ENCODE measurements at regions not wholly inside any gene's neighbourhood (a gene's known extent, or its start where the extent isn't known, plus 50 kb on each side); places are given as distances from the start of the nearest gene placed in this dataset.
"Not testable (repeated sequence)": the region's sequence is repeated elsewhere in the genome, so short reads cannot be mapped to it uniquely, and the experiment has no call there.

DNA sequence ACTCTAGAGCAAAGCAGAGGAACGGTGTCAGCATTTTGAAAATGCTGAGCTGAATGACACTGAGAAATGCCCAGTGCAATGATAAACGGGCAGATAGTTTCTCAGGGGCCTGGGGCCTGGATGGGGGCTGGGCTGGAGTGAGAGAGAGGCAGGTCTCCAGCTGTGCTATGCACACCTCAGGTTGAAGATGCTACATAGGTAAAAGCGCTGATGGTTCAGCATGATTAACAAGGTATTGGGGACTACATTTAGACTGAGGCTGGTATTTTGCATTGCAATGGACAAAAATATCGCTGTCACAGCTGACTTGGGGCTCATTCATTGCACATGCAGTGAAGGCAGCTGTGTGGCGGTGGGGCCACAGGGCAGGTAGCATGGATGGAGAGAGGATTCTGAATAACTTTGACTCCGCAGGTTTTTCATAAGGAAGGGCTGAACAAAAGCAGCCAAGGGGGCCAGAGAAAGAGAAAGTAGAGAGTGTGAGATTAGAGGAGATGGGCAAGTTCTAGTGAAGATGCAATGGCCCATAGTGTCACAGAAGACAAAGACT is 290.8 kb upstream of the ZNF32 start:
- no peak for DNase-seq (ENCODE audit: low spot score)

DNA sequence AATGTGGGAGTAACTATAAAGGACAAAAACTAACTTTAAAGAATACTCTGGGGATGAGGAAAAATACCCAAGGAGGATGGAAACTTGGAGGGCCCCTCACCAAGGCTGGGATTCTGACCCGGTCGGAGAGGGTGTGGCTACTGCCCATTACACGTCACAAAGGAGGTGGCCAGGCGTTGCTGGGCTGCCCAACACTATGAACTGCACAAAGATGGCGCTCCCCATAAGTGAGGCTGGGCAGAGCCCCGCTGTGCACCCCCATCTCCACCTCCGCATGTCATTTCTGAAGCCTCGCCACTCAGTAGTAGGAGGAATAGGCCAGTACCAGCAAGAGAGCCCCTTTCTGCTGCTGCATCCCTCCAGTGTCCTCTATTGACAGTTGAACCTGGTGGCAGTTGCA is 290.1 kb upstream of the ZNF32 start:
- DNase-seq (ENCODE audit: low spot score), result no peak

DNA sequence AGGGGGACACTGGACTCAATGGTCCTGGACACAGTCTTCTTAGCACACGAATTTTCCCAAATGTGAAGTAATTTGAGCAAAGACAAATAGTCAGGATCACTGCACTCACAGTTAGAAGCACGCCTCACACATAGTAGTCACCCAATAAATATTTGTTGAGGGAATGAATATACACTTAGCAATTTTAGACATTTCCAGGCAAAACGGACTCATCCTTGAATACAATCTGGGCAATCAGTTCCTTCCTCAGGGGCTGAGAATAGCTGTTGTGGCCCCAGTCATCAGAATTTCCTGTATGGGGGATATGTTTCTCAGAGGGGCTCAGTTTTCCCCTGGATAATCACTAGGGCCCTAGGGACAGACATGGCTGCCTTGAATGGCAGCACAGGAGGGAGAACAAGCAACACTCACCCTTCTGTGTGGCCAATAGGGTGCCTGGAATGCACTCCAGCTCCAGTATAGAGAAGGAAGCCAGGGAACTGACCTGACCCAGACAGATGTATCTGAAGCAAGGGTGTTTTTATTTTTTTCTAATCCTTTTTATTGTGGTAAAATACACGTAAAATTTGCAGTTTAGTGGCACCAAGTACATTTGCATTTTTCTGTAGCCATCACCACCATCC is 282.7 kb upstream of the ZNF32 start:
- no peak for DNase-seq (ENCODE audit: low spot score)

DNA sequence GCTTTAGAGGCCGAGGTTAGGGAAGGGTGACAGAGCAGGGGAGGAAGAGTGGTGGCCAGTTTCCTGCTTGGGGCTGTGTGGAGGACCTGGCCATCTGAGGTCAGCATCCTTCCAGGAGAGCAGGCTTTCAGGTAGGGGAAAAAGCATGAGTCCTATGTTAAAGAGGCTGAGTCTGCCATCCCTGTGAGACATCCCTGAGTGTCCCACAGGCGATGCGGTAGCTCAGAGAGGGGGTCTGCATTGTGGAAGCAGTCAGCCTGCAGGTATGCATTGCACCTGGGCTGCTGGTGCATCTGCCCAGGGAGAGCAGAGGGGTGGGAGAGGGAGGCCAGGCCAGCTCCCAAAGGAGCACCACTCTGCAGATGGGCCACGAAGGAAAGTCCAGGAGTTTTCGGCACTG is 282.1 kb upstream of the ZNF32 start:
- no peak for DNase-seq (ENCODE audit: low spot score)

DNA sequence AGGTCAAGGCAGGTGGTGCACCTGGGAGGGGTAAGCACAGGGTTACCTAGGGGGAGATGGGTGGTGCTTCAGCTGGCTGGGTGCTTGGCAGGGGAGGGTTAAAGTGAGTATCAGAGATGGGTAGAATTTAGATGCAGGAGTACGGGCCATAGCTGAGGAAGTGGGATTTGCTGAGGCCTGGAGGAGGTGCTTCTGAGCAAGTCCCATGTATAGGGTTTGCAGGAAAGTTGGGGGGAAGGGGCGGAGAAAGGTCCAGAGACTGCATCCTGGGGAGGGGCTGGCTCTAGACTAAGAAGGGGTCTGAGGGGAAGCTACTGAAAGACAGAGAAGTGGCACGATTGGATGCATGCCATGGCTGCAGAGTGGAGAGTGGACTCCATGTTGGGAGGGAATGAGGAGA is 281.6 kb upstream of the ZNF32 start:
- no peak for DNase-seq (ENCODE audit: low spot score)

DNA sequence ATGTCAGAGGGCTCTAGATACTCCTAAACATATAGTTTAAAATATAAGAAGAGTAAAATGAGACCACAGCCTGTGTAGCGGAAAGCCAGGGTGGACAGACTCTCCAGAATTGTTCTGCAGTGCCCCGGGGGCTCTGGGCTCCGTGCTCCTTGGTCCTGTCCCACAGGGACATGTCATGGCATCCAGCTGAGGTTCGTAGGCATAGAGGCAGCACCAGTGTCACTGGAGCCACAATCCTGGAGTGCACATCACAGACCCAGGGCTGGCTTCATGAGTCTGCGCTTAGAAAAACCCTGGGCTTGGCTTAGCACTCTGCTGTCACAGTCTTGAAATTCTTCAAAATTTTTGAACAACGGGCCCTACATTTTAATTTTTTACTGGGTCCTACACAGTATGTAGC is 280.4 kb upstream of the ZNF32 start:
- DNase-seq (ENCODE audit: low spot score), result no peak

DNA sequence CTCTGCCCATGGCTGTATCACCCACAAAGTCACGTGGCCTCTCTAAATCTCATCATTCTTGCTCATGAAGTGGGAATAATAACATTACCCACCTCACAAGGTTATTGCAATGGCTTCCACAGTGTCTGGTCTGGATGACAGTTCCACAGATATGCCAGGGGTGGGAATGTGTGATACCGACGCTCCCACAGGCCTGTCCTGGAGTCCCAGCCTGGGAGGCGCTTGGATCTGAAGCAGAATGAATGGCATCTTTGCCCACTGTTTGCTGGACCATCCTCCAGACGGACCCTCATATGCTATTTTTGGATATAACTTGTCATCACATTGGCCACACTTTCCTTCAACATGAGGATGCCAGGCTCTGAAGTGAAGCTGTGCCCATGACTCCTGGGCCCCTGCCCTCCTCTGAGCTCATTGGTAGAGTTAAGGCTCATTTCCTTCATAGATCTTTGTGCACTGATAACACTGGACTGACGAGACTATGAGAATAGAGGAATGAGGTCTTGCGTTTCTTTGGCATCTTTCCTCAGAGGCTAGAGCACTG is 279.8 kb upstream of the ZNF32 start:
- no peak for DNase-seq (ENCODE audit: low spot score)

DNA sequence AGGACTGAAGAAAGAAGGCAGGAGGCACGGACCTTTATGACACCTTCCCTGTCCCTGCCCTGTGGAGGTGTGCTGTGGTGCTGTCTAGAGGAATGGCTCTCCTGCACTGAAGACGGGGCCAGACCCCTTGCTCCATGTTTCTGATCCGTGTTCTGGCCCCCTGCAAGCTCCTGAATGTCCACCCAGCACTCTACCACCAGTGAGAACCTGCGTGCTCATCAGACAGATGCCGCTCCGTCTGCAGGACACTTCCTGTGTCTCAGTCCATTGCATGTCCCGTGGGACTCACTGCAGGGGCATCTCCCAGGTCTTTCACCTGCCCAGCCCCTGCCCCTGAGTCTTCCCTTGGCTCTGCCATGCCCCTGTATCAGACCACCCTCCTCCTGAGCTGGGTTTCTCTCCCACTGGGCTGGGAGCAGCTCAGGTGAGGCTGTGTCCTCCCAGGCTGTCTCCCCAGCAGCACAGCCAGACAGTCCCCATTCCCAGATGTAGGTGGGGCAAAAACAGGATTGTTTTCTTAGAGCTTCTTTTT is 278.3 kb upstream of the ZNF32 start:
- DNase-seq (ENCODE audit: low spot score), result no peak

DNA sequence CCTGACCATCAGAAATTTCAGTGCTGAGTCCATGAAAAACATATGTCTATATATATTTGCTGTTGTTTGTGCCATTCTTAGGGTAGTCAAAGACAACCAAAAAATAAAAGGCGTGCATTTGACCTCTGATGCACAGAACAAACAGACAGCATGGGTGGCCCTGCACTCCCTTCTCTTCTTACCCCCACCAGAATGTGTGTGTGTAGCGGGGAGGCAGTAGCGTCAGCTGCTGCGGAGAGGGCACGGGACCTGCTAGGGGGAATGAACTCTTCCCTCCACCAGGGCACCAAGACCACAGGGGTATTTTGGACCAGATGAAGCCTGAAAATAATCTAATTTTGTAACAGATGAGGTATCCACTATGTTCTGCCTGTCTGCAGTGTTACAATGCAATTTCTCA is 277.7 kb upstream of the ZNF32 start:
- DNase-seq (ENCODE audit: low spot score), result no peak

DNA sequence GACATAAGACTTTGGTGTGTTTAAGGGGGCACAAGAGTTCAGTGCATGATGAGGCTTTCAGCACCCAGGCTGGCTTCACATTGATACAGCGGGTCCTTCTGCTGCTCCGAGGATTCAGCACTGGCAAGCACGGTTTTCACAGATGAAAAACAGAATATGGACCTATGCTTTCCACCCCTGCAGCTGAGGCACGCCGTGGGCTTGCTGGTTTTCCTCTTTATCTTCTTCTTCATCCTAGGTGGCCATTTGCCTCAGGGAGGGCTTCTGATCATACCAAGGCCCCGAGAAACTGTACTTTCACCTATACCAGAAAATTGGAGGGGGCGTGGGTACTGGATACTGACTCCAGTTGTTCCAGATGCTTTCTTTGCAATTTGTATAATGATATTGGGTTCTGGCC is 277.1 kb upstream of the ZNF32 start:
- DNase-seq (ENCODE audit: low spot score), result no peak

DNA sequence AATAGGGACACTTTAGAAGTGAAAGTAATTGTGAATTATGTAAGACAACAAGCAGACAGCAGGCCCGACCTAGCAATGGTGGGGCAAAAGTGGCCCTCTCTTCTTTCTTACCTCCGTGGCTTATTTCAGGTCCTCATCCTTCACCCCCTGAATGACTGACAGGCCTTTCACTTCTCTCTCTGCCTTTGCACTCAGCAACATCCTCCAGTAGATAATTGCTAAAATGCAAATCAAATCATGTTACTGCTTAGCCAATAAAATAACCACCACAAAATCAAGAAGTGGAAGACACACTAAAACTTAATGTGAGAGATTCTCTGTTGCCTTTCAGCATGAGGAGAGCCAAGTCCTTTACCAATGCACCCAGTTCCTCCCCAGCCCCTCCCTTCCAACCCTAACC is 274.6 kb upstream of the ZNF32 start:
- no peak for DNase-seq (ENCODE audit: low spot score)

DNA sequence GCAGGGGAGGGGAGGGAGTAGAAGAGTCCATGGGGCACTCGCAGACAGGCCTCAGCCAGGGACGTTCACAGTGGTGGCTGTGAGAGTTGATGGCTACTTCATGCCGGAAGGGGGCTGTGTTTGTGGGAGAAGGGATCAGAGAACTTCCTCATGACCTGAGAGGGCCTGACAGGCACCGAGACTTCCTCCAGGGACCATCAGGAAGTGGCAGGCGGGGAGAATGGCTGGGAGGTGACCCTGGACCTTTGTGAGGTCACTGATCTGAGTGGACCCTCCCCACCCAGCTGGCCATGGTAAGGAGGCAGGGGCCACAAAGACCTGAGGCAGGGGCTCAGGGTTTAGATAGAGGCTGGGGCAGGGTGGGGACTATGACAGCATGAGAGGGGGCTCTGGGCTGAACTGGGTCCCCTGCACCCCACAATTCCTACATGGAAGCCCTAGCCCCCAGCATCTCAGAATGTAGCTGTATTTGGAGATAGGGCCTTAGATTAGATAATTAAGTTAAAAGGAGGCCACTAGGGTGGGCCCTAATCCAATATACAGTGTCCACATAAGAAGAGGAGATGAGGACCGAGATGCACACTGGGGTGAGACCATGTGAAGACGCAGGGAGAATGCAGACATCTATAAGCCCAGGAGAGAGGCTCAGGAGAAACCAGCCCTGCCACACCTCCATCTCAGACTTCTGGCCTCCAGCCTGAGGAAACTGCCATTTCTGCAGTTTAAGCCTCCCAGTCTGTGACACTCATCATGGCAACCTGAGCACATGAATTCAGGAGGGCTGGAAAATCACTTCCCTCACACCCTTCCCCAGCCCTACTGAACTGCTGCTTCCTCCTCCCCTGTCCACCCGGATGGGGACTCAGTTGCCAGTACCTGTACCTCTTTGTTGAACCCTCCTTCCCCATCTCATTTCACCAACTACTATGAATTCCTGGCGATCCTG is 273.9 kb upstream of the ZNF32 start:
- DNase-seq (ENCODE audit: low spot score), result no peak

DNA sequence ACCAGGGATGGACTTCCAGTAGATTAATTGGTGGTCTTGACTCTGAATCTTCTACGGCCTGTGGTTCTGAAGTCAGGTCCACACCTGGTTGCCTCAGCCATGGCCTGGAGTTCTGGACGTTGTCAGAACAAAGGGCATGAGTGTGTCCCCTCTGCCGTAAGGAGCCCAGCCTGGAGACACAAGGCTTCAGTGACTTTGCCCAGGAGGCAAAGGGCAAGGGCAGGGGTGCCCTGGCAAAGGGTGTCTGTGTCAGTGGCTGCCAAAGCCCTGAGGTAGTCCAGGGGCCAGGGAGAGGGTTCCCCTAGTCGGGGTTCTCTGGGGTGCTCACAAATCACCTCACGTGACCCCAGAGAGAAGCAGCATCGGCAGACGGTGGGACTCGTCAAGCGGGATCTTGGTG is 273.2 kb upstream of the ZNF32 start:
- DNase-seq (ENCODE audit: low spot score), result no peak

DNA sequence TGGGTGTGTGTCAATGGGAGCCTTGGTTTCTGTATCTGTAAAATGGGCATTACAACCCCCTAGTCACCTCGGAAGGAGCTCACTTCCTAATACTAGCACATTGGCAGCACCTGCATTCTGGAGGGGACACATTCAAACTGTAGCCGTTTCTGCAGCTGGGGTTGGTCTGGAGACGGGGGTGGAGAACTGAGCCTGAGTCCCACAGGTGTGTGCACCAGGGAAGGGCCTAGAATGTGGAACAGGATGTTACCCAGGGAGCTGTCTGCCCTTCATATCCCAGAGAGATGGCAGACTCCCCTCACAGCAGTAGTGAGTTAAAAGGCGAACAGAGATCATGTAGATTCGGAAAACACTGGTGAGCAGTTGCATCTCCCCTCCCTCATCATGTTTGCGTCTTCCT is 272.8 kb upstream of the ZNF32 start:
- DNase-seq (ENCODE audit: low spot score), result no peak

DNA sequence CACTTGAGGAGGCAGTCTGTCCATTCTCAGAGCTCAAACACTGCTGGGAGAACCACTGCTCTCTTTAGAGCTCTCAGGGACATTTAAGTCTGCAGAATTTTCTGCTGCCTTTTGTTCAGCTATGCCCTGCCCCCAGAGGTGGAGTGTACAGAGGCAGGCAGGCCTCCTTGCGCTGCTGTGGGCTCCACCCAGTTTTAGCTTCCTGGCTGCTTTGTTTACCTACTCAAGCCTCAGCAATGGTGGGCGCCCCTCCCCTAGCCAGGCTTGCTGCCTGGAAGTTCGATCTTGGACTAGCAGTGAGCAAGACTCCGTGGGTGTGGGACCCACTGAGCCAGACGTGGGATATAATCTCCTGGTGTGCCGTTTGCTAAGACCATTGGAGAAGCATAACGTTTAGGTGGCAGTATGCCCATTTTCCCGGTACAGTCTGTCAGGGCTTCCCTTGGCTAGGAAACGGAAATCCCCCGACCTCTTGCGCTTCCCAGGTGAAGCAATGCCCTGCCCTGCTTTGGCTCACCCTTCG is 271.6 kb upstream of the ZNF32 start:
- DNase-seq (ENCODE audit: low spot score), result not testable (repeated sequence)

DNA sequence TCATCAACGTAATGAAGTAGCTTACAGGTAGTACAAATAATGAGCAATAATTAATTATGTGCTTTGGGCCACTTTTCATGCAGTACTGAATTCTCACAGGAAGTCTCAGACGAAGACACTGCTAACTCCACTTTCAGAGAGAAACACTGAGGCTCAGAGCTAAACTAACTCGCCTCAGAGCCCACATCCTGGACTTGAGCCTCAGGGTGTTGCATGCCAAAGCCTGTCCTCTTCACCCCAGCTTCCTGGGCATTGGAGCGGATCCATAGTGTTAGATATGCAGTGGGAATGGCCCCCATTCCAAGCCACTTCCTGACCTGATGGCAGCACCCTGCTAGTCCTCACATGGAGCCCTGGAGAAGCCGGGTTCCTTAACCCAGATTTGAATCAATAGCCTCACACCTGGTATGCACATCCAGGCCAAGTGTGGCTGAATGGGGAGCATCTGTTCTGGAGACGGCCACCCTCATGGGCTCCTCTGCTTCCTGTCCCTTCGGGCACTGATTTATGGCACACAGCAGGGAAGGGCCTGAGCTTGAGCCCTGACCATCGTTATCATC is 265.1 kb upstream of the ZNF32 start:
- DNase-seq (ENCODE audit: low spot score), result no peak

DNA sequence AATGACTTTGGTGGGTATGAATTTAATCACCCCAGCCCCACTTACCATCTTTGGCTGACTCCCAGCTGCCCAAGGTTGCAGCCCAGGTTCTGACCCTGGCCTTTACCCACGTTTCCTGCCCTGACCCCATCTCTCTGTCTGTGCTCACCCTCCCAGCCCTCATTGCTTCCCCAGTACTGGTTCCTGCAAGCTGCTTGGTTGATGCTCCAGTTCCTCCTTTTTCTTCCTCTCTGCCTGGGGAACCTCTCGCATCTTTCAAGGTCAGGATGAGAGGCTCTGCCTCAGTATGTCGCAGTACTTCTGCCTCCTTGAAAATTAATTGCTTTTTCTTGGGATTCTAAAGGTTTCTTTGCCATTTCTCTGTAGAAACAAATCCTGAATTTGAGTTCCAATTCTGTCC is 263.8 kb upstream of the ZNF32 start:
- no peak for DNase-seq (ENCODE audit: low spot score)

DNA sequence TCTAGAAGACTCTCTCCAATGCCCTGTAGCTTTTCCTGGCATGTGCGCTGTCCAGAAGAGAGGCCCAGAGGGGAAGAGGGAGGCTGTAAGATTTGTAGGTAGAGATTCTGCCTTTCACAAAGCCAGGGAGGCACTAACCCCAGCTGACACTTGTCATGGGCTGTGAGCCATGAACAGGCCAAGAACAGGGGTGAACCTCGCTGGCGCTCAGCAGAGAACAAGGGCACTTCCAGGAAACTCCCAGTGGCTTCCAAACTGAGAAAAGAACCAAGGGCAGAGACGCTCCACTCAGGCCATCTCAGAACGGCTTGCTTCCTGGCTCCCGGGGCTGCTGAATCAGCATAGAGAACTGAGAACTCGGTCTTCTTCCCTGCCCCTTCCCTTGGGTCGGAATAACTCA is 257.8 kb upstream of the ZNF32 start:
- DNase-seq (ENCODE audit: low spot score), result no peak

DNA sequence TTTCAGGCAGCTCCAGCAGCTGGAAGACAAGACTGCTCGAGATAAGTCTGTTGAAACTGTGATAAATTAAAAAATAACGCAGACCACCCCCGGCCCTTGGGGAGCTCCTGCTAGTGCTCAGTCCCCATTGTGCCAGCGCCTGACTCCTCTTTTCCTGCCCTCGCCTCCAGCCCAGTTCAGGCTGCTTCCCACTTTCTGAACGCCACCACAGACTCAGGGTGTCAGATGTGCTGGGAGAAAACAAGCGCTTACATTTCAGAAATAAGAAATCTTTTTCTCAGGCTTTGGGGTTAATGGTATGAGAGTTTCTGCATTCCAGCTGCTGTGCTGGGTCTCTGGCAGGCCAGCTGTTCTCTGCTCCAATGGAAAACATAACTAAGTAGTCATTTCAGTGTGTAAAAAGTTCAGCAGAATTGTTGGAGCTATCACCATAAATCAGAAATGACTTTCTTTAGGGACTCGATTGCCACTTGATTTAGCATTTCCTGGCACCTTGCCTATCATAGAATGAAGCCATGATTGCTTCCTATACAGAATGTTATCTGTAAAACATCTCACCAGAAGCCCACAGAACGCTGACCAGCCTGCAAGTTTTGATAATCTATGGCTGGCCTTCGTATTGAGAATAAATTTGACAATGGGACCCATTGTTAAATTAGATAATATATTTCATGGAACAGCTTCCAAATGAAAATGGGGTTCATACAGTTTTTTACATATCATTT is 257.0 kb upstream of the ZNF32 start:
- no peak for DNase-seq (ENCODE audit: low spot score)

DNA sequence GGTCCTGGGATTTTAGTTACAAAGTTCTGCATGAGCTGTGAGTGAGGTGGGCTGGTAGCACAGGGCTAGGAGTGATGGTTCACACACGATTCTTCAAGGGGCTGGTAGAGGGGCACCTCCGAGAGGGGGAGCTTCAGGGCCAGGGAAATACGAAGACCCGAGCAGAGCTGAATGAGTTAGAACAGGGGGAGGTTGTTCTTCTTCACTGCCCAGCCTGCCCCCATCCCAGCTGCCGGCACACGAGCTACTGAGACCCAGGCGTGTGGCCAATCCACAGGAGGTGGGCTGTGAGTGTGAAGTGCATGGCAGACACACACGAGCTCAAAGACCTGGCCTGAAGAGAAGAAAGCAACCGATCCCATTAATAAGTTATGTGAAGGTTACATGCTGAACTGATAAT is 256.2 kb upstream of the ZNF32 start:
- no peak for DNase-seq (ENCODE audit: low spot score)

DNA sequence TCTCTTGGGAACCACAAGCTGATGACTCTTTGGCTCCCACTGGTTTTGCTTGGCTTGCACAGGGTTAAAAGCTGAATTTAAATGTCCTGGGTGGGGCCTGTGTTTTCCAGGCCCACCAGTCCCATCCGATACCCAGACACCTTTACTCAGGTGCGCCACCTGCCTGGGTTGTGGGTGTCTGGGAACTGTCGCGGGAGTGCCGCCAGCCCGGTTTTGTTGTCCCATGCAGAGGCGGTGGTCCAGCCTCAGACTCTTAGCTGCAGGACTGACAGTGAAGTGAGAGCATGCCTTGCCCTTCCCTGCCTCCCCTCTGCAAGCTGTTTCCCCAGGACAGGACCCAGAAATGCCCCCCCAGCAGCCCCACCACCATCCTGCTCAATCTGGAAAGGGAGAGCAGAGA is 255.6 kb upstream of the ZNF32 start:
- no peak for DNase-seq (ENCODE audit: low spot score)

Measured in H4 (cell line).